ENCODE measurements at regions not wholly inside any gene's neighbourhood (a gene's known extent, or its start where the extent isn't known, plus 50 kb on each side); places are given as distances from the start of the nearest gene placed in this dataset.

DNA sequence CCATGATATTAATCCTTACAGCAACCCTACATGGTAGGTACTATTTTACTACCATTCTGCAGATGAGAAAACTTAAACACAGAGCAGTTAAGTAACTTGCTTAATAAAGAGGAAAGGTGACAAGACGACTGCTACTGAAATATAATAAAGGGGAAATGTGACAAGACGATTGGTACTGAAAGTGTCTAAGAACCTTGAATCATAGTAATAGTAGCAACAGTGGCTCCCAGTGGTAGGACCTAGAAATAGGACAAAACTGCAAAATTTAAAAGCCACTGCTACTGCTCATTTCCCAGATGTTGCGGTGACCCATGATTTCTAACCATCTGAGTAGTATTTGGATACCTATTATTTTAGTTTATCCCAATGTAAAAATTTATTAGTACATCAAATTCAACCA is 89.5 kb downstream of the TASL start:
- TF ChIP-seq, protein P1, sequence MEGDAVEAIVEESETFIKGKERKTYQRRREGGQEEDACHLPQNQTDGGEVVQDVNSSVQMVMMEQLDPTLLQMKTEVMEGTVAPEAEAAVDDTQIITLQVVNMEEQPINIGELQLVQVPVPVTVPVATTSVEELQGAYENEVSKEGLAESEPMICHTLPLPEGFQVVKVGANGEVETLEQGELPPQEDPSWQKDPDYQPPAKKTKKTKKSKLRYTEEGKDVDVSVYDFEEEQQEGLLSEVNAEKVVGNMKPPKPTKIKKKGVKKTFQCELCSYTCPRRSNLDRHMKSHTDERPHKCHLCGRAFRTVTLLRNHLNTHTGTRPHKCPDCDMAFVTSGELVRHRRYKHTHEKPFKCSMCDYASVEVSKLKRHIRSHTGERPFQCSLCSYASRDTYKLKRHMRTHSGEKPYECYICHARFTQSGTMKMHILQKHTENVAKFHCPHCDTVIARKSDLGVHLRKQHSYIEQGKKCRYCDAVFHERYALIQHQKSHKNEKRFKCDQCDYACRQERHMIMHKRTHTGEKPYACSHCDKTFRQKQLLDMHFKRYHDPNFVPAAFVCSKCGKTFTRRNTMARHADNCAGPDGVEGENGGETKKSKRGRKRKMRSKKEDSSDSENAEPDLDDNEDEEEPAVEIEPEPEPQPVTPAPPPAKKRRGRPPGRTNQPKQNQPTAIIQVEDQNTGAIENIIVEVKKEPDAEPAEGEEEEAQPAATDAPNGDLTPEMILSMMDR (IDR thresholded peaks at IDR 0.05): peak; percentile 35
- no peak for TF ChIP-seq ZFX (IDR thresholded peaks at IDR 0.05; ENCODE audit: borderline replicate concordance)
